IMR-90 (cell line): ENCODE measurements at regions not wholly inside any gene's neighbourhood (a gene's known extent, or its start where the extent isn't known, plus 50 kb on each side); places are given as distances from the start of the nearest gene placed in this dataset.

Experiments used
- BHLHE40 ChIP-seq: fragments of 150-350 bp; IDR thresholded peaks from 2 replicates; pipeline ENCODE4 v1.6.1; 2016; ENCODE audit warnings: mild to moderate bottlenecking, low read depth, low read length
- CEBPB ChIP-seq: IDR thresholded peaks from 2 replicates; pipeline ENCODE4 v1.6.1; 2012; ENCODE audit warnings: low read depth, low read length, improper control_type of control experiment
- CHD1 ChIP-seq: IDR thresholded peaks from 2 replicates; pipeline ENCODE4 v1.6.1; 2012; ENCODE audit warnings: low read depth, low read length, improper control_type of control experiment
- CTCF ChIP-seq: conservative IDR thresholded peaks from 2 replicates; pipeline ENCODE4 v1.5.1; 2012; ENCODE audit warnings: mild to moderate bottlenecking, low read depth, low read length, improper control_type of control experiment
- ELK1 ChIP-seq: fragments of 150-350 bp; IDR thresholded peaks from 2 replicates; pipeline ENCODE4 v1.6.1; 2016; ENCODE audit warnings: low read depth, mild to moderate bottlenecking, low read length, moderate library complexity, borderline replicate concordance
- MAFK ChIP-seq: IDR thresholded peaks from 2 replicates; pipeline ENCODE4 v1.6.1; 2012; ENCODE audit warnings: low read depth, low read length, improper control_type of control experiment
- MAZ ChIP-seq: IDR thresholded peaks from 2 replicates; pipeline ENCODE4 v1.6.1; 2012; ENCODE audit warnings: low read depth, mild to moderate bottlenecking, low read length, improper control_type of control experiment, moderate library complexity, borderline replicate concordance
- MXI1 ChIP-seq: IDR thresholded peaks from 2 replicates; pipeline ENCODE4 v1.6.1; 2012; ENCODE audit warnings: low read depth, mild to moderate bottlenecking, low read length, moderate library complexity, borderline replicate concordance
- POLR2A ChIP-seq: IDR thresholded peaks from 2 replicates; pipeline ENCODE4 v1.6.1; 2012; ENCODE audit warnings: mild to moderate bottlenecking, low read depth, low read length
- RAD21 ChIP-seq: IDR thresholded peaks from 2 replicates; pipeline ENCODE4 v1.6.1; 2012; ENCODE audit warnings: low read length, improper control_type of control experiment
- RCOR1 ChIP-seq: IDR thresholded peaks from 2 replicates; pipeline ENCODE4 v1.6.1; 2012; ENCODE audit warnings: mild to moderate bottlenecking, low read length, improper control_type of control experiment; ENCODE audit not compliant: insufficient replicate concordance
- SMC3 ChIP-seq: fragments of 150-350 bp; IDR thresholded peaks from 2 replicates; pipeline ENCODE4 v1.6.1; 2016; ENCODE audit warnings: low read depth, mild to moderate bottlenecking, antibody characterized with exemption, low read length, moderate library complexity
- USF2 ChIP-seq: fragments of 150-350 bp; IDR thresholded peaks from 2 replicates; pipeline ENCODE4 v1.6.1; 2017; ENCODE audit warnings: mild to moderate bottlenecking, antibody characterized with exemption, low read length, low read depth

- no peak for TF ChIP-seq BHLHE40
- no peak for TF ChIP-seq CTCF
- no peak for TF ChIP-seq POLR2A
- no peak for TF ChIP-seq CHD1
- no peak for TF ChIP-seq MAFK
- TF ChIP-seq MXI1: no peak
- TF ChIP-seq SMC3: no peak
- TF ChIP-seq ELK1: no peak
- TF ChIP-seq RAD21: no peak
- TF ChIP-seq MAZ: no peak
- no peak for TF ChIP-seq CEBPB
- no peak for TF ChIP-seq RCOR1
- TF ChIP-seq USF2: no peak
These were observed 290.0 kb downstream of the OMA1 start for GRCh38 chr1:58256546-58256945.
